Endothelial cell of umbilical vein (primary cell): ENCODE measurements at regions not wholly inside any gene's neighbourhood (a gene's known extent, or its start where the extent isn't known, plus 50 kb on each side); places are given as distances from the start of the nearest gene placed in this dataset.

Source experiments
- BruUV-seq: library from RNA; stranded (reverse); fragments of 400-500 nt; replicated peaks from 2 replicates; lab custom pipeline; 2021; lab: Mats Ljungman, UMichigan
- CTCF ChIA-PET: fragments of 300-600, 350-600 bp; sonication (Branson Sonifier 250); formaldehyde crosslinking; loops from one replicate; lab custom pipeline; 2021; ENCODE audit warnings: antibody characterized with exemption, inconsistent platforms; lab: Charles Lee
- POLR2A ChIA-PET: fragments of 300-600, 350-600 bp; sonication (Branson Sonifier 250); formaldehyde crosslinking; loops from one replicate; lab custom pipeline; 2021; ENCODE audit warnings: antibody characterized with exemption, inconsistent platforms; lab: Charles Lee
- DNase-seq: peaks from one replicate; pipeline ENCODE4 v3.0.0-alpha.2; 2011; ENCODE audit warnings: low read depth, low spot score
- FAIRE-seq: peaks from 2 replicates; lab custom pipeline; 2011; peaks lifted over from hg19 to GRCh38; lab: Jason Lieb, UNC
- H2AFZ ChIP-seq: 2 replicates; pipeline ENCODE4 v1.6.0; 2012; ENCODE audit warnings: low read depth, low read length, control low read depth, inconsistent platforms
- H3K27ac ChIP-seq: 2 replicates; pipeline ENCODE4 v1.5.1; 2011; ENCODE audit warnings: low read depth, mild to moderate bottlenecking, control low read depth, low read length, moderate library complexity; ENCODE audit not compliant: insufficient read depth
- H3K27me3 ChIP-seq, 2 experiments: 2 replicates each; pipeline versions ENCODE4 v1.6.0 to v1.6.1; 2011; ENCODE audit warnings: low read length in 2 of 2, mixed read lengths in 1 of 2; ENCODE audit not compliant: control insufficient read depth in 2 of 2, insufficient read depth in 2 of 2
- H3K36me3 ChIP-seq, 2 experiments: 2 replicates in 1 of 2; 3 replicates in 1 of 2; pipeline ENCODE4 v1.5.1; 2011; ENCODE audit warnings: low read length in 2 of 2, mild to moderate bottlenecking in 1 of 2, moderate library complexity in 1 of 2; ENCODE audit not compliant: control insufficient read depth in 2 of 2, insufficient read depth in 2 of 2; ENCODE audit errors: extremely low read depth in 1 of 2
- H3K4me1 ChIP-seq: 3 replicates; pipeline ENCODE4 v1.5.1; 2011; ENCODE audit warnings: mild to moderate bottlenecking, low read length; ENCODE audit not compliant: control insufficient read depth, insufficient read depth; ENCODE audit errors: extremely low read depth
- H3K4me2 ChIP-seq: 2 replicates; pipeline ENCODE4 v1.6.1; 2011; ENCODE audit warnings: low read length, control low read depth, mixed read lengths; ENCODE audit not compliant: insufficient read depth
- H3K4me3 ChIP-seq, 3 experiments: fragments of 200-600 bp in 1 of 3; sonication (generic), shearing (Covaris generic) in 1 of 3; replicated peaks in 1 of 3; 2 replicates each; pipeline ENCODE4 v1.5.1; 2011 to 2016; ENCODE audit warnings: control low read depth in 3 of 3, low read length in 3 of 3, mild to moderate bottlenecking in 2 of 3, inconsistent platforms in 1 of 3, low read depth in 1 of 3, moderate library complexity in 1 of 3; ENCODE audit not compliant: insufficient read depth in 1 of 3
- H3K79me2 ChIP-seq: 2 replicates; pipeline ENCODE4 v1.6.0; 2012; ENCODE audit warnings: low read length, inconsistent platforms; ENCODE audit not compliant: control insufficient read depth, insufficient read depth
- H3K9ac ChIP-seq: replicated peaks from 2 replicates; pipeline ENCODE3; 2011; ENCODE audit warnings: low read length, control low read depth; ENCODE audit not compliant: insufficient read depth; ENCODE audit errors: extremely low read depth
- H3K9me1 ChIP-seq: replicated peaks from 3 replicates; pipeline ENCODE4 v1.6.0; 2011; ENCODE audit warnings: mild to moderate bottlenecking, low read length; ENCODE audit not compliant: control insufficient read depth, insufficient read depth; ENCODE audit errors: extremely low read depth
- H3K9me3 ChIP-seq: replicated peaks from 2 replicates; pipeline ENCODE4 v1.5.1; 2012; ENCODE audit warnings: low read length, inconsistent platforms; ENCODE audit not compliant: control insufficient read depth, insufficient read depth
- H4K20me1 ChIP-seq: replicated peaks from 2 replicates; pipeline ENCODE3; 2011; ENCODE audit warnings: mild to moderate bottlenecking, low read length; ENCODE audit not compliant: control insufficient read depth, insufficient read depth; ENCODE audit errors: extremely low read depth
- EZH2 ChIP-seq: IDR thresholded peaks from 2 replicates; pipeline ENCODE4 v1.6.1; 2012; ENCODE audit warnings: borderline replicate concordance, low read depth, mild to moderate bottlenecking, moderate library complexity, low read length, inconsistent platforms; ENCODE audit not compliant: severe bottlenecking
- FOS ChIP-seq: IDR thresholded peaks from 2 replicates; pipeline ENCODE4 v1.6.1; 2011; ENCODE audit warnings: mild to moderate bottlenecking, low read length, moderate library complexity, borderline replicate concordance; ENCODE audit not compliant: insufficient read depth
- GATA2 ChIP-seq: IDR thresholded peaks from 2 replicates; pipeline ENCODE4 v1.7.0; 2011; ENCODE audit warnings: low read depth, mild to moderate bottlenecking, moderate library complexity, mixed read lengths, low read length; ENCODE audit not compliant: insufficient read length, insufficient read depth
- JUN ChIP-seq: IDR thresholded peaks from 2 replicates; pipeline ENCODE4 v1.6.1; 2011; ENCODE audit warnings: borderline replicate concordance, low read depth; ENCODE audit not compliant: insufficient read length, insufficient read depth
- MYC ChIP-seq: IDR thresholded peaks from one replicate; pipeline ENCODE4 v1.6.1; 2011; ENCODE audit warnings: mild to moderate bottlenecking, low read depth, low read length
- POLR2A ChIP-seq: IDR thresholded peaks from 2 replicates; pipeline ENCODE4 v1.6.1; 2012; ENCODE audit warnings: low read depth, mild to moderate bottlenecking, control low read depth, low read length
- POLR2AphosphoS5 ChIP-seq: IDR thresholded peaks from 2 replicates; pipeline ENCODE4 v1.6.1; 2012; ENCODE audit warnings: low read depth, mild to moderate bottlenecking, control low read depth, low read length, moderate library complexity; ENCODE audit not compliant: insufficient read depth
- dilution Hi-C: fragments of 300-500 bp; cut with MboI; formaldehyde crosslinking; loops from one replicate; pipeline ENCODE4 v1.15.0; 2019; ENCODE audit warnings: low sequenced_read_pairs; ENCODE audit not compliant: extremely low pct_ligation_motif_present
- intact Hi-C: fragments of 100-400 bp; cut with micrococcal nuclease; formaldehyde crosslinking; loops from one replicate; pipeline ENCODE4 v1.10.0; 2022
- TF ChIP-seq, protein P1 (sequence below), 2 donors: IDR thresholded peaks; 1 replicate in 1 of 2; 2 replicates in 1 of 2; pipeline ENCODE4 v1.5.1; 2011; ENCODE audit warnings: low read length in 2 of 2, mild to moderate bottlenecking in 2 of 2, moderate library complexity in 2 of 2, control low read depth in 1 of 2, inconsistent platforms in 1 of 2, low read depth in 1 of 2; ENCODE audit not compliant: insufficient read depth in 1 of 2; ENCODE audit errors: extremely low read depth in 1 of 2

DNA sequence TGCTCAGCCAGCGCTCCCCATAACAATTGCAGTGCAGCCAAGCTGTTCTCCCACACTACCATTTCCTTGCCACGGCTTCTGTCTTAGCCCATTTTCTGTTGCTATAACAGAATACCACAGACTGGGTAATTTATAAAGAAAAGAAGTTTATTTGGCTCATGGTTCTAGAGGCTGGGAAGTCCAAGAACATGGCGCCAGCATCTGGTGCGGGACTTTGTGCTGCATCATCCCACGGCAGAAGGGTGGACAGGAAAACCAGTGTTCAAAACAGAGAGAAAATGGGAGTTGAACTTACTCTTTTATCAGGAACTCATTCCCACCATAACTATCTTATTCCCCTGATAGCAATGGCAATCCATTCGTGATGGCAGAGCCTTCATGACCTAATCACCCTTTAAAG is 104.6 kb downstream of the FHDC1 start:
- Histone ChIP-seq H3K4me2 (no peak overlapping the region), H3K9me1 (no peaks in the 10 kb centered on the region), H3K79me2 (no peaks in the 10 kb centered on the region), H3K4me1 (no peaks in the 10 kb centered on the region), H3K27me3 (peaks cover 4% of the 10 kb centered on the region in 2 experiments), H3K27ac (no peak overlapping the region), H3K9me3 (no peaks in the 10 kb centered on the region), H3K9ac (no peak overlapping the region), H4K20me1 (no peaks in the 10 kb centered on the region), H3K4me3 (no peak overlapping the region), H2AFZ (no peak overlapping the region), H3K36me3 (no peaks in the 10 kb centered on the region)
- dilution Hi-C loops = no loop called here
- intact Hi-C loops = no loop called here
- DNase-seq = no peak
- POLR2A ChIA-PET = no interaction called here
- FAIRE-seq = no peak
- CTCF ChIA-PET = no interaction called here
- no TSS peak for BruUV-seq
- TF ChIP-seq, protein P1, sequence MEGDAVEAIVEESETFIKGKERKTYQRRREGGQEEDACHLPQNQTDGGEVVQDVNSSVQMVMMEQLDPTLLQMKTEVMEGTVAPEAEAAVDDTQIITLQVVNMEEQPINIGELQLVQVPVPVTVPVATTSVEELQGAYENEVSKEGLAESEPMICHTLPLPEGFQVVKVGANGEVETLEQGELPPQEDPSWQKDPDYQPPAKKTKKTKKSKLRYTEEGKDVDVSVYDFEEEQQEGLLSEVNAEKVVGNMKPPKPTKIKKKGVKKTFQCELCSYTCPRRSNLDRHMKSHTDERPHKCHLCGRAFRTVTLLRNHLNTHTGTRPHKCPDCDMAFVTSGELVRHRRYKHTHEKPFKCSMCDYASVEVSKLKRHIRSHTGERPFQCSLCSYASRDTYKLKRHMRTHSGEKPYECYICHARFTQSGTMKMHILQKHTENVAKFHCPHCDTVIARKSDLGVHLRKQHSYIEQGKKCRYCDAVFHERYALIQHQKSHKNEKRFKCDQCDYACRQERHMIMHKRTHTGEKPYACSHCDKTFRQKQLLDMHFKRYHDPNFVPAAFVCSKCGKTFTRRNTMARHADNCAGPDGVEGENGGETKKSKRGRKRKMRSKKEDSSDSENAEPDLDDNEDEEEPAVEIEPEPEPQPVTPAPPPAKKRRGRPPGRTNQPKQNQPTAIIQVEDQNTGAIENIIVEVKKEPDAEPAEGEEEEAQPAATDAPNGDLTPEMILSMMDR (IDR thresholded peaks at IDR 0.05; ENCODE audit: extremely low read depth in 1 of 2, insufficient read depth in 1 of 2, low read depth in 1 of 2, low read length in 2 of 2) = no peak
- TF ChIP-seq JUN (no peak), GATA2 (no peak), POLR2AphosphoS5 (no peak), EZH2 (no peak), POLR2A (no peak), MYC (no peak), FOS (no peak)
